WERI-Rb-1 (cell line): ENCODE measurements at regions not wholly inside any gene's neighbourhood (a gene's known extent, or its start where the extent isn't known, plus 50 kb on each side); places are given as distances from the start of the nearest gene placed in this dataset.

Experiments used
- DNase-seq: peaks from one replicate; pipeline ENCODE4 v3.0.0-alpha.2; 2020
- H3K27ac ChIP-seq: fragments of 250-450 bp; sonication (Bioruptor Pico); 2 replicates; pipeline ENCODE4 v1.5.1; 2020; ENCODE audit warnings: mild to moderate bottlenecking, moderate library complexity
- H3K27me3 ChIP-seq: fragments of 250-450 bp; sonication (Bioruptor Pico); 2 replicates; pipeline ENCODE4 v1.5.1; 2021; ENCODE audit warnings: mild to moderate bottlenecking, low read depth, moderate library complexity; ENCODE audit not compliant: insufficient read depth, severe bottlenecking
- H3K36me3 ChIP-seq: fragments of 250-450 bp; sonication (Bioruptor Pico); 2 replicates; pipeline ENCODE4 v1.5.1; 2020; ENCODE audit warnings: mild to moderate bottlenecking, moderate library complexity
- H3K4me3 ChIP-seq: 2 replicates; pipeline ENCODE4 v1.5.1; 2011; ENCODE audit warnings: low read depth, mild to moderate bottlenecking, control low read depth, low read length
- H3K9me3 ChIP-seq: fragments of 250-450 bp; sonication (Bioruptor Pico); 2 replicates; pipeline ENCODE4 v1.5.1; 2021; ENCODE audit warnings: mild to moderate bottlenecking, moderate library complexity; ENCODE audit not compliant: severe bottlenecking
- TF ChIP-seq, protein P1 (sequence below): IDR thresholded peaks from 2 replicates; pipeline ENCODE4 v1.5.1; 2011; ENCODE audit warnings: low read depth, mild to moderate bottlenecking, control low read depth, inconsistent platforms, low read length

DNA sequence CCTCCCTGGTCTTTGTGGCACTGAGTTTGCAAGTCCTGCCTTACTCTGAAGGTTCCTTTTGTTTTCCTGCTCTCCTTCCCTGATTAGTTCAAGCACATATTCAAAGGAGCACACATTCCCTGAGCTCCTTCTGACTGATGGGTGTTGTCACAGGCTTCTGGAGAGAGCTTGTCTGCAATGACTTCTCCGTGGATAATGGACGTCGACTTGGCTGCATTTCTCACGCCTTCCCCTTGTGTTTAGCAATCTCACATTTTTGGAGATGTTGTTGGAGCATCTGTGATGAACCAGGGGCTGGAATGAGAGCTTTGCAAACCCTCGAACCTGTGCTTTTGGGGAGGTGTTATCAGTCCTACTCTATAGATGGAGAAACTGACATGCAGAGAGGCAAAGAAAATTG, 375.4 kb upstream of the PROK2 start:
- H3K9me3 ChIP-seq, result no peaks in the 10 kb centered on the region
- H3K27ac ChIP-seq, result no peak overlapping the region
- no peaks in the 10 kb centered on the region for H3K27me3 ChIP-seq
- TF ChIP-seq, protein P1, sequence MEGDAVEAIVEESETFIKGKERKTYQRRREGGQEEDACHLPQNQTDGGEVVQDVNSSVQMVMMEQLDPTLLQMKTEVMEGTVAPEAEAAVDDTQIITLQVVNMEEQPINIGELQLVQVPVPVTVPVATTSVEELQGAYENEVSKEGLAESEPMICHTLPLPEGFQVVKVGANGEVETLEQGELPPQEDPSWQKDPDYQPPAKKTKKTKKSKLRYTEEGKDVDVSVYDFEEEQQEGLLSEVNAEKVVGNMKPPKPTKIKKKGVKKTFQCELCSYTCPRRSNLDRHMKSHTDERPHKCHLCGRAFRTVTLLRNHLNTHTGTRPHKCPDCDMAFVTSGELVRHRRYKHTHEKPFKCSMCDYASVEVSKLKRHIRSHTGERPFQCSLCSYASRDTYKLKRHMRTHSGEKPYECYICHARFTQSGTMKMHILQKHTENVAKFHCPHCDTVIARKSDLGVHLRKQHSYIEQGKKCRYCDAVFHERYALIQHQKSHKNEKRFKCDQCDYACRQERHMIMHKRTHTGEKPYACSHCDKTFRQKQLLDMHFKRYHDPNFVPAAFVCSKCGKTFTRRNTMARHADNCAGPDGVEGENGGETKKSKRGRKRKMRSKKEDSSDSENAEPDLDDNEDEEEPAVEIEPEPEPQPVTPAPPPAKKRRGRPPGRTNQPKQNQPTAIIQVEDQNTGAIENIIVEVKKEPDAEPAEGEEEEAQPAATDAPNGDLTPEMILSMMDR, result no peak
- no peak for DNase-seq
- H3K36me3 ChIP-seq, result no peaks in the 10 kb centered on the region
- no peak overlapping the region for H3K4me3 ChIP-seq

DNA sequence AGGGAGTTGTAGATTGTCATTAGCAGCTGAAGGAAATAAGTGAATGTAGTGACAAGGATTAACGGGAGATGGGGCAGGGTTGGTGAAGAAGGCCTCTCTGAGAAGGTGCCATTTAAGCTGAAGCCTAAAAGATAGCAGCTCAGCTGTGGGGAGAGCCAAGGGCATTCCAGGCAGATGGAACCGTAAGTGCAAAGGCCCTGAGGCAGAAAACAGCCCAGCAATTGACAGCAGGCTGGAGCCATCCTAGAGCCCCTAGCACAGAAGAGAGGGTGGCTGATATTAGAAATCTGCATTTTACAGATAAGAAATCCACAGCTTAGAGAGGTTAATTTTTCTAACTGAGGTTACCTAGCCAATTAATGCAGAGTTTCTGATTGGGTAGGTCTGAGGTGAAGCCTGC, 374.5 kb upstream of the PROK2 start:
- Histone ChIP-seq H3K36me3 (no peaks in the 10 kb centered on the region), H3K27ac (no peak overlapping the region), H3K4me3 (no peak overlapping the region), H3K27me3 (no peaks in the 10 kb centered on the region), H3K9me3 (peaks cover under 1% of the 10 kb centered on the region)
- TF ChIP-seq, protein P1, result no peak
- no peak for DNase-seq

DNA sequence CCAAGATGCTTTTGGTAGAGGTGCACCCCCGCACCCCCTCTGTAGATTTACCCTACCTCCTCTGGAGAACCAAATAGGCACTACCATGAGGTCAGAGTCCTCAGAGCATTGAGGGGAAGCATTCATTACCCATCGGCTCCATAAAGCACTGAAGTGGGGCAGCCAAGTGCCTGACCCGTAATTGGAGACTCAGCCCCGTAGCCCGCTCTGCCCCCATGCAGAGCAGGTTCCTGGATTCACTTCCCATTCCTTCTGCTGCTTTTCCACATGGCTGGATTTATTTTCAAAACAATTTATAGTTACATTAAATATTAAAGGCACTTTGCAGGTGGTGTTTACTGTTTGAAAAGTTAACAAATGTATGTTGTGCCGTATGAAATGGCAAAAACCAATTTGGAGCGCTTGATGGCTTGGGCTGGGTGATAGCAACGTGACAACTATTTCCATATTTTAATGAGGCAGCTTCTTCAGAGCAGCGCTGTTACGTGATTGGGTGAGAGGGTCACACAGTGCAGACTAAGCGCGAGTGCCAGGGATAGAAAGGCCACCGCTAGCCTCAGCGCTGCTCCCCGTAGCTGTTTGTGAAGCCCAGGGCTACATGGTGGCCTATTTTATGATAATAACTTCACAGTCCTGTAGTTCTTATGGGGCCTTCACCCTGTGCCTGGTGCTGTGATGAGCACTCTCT, 373.8 kb upstream of the PROK2 start:
- no peak for DNase-seq
- H3K36me3 ChIP-seq, result no peaks in the 10 kb centered on the region
- H3K9me3 ChIP-seq, result peaks cover 7% of the 10 kb centered on the region
- no peak overlapping the region for H3K4me3 ChIP-seq
- TF ChIP-seq, protein P1, result no peak
- H3K27ac ChIP-seq, result no peak overlapping the region
- H3K27me3 ChIP-seq, result no peaks in the 10 kb centered on the region

DNA sequence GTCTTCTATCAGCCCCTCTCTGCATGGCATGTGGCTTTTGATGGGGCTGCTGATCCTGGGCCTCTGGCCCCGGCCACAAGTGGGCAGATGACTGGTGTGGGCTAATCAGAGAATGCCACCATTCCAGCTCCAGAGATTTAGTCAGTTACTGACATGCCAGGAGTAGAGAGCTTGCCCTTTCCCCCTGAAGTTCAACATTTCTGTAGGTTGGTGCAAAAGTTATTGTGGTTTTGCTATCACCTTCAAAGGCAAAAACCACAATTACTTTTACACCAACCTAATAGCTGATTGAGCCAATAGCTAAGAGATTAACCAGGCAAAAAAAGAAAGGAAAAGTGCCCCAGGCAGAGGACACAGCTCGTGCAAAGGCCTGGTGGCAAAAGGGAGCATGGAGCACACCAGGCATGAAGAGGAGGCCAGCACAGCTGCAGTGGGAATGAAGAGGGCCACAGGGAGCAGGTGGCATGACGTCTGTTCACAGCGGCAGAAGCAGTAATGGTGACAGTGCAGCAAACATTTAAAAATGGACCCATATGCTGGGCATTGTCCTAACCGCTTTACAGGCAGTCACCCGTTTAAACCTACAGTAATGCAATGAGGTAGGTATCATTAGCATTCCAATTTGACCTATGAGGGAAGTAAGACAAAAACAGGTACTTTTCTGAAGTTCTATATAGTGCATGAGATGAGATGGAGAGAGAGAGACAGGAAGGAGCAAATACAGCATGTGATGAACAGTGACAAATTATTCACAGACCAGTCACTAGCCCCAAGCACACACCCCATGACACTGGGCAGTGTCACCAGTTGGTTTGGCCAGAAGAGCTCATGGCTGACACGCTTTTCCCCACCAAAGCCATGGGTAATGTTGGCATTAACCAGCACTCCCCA, 373.0 kb upstream of the PROK2 start:
- H3K27me3 ChIP-seq, result no peaks in the 10 kb centered on the region
- H3K36me3 ChIP-seq, result no peaks in the 10 kb centered on the region
- TF ChIP-seq, protein P1, result no peak
- H3K4me3 ChIP-seq, result no peak overlapping the region
- H3K27ac ChIP-seq, result no peak overlapping the region
- H3K9me3 ChIP-seq, result peaks cover 7% of the 10 kb centered on the region
- DNase-seq, result no peak

DNA sequence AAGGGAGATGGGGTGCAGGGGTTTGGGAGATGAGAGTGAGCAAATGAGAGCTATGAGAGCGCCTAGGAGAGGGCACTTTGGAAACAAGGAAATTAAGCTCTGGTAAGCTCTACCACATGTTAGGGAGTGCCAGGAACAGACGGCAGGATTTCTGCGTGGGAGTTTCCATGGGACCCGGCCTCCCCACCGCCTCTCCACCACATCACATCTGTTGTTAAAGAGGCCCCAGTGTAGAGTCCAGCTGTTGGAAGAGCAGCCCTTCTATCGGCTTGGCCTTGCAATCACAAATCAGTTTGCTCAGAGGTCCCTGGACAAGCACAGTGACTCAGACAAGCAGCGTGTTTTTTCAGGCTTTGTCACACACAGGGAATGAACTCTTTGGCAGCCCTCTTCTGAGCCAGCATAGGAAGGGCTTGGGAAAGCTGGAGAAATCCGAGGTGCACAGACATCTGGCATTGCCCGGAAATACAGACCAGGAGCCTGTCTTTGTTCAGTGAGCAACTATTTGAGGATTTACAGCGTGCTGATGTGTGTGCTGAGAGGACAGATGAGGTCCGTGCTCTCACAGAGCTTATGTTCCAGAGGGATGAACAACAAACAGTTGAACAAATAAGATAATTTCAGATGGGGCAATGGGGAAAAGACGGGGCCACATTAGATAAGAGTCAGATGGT, 370.6 kb upstream of the PROK2 start:
- TF ChIP-seq, protein P1, result no peak
- Histone ChIP-seq H3K36me3 (no peaks in the 10 kb centered on the region), H3K9me3 (peaks cover 7% of the 10 kb centered on the region), H3K4me3 (no peak overlapping the region), H3K27me3 (no peaks in the 10 kb centered on the region), H3K27ac (peak overlapping the region; percentile 27; the same call in 1 of the 2 replicates)
- DNase-seq, result no peak
